ENCODE measurements at regions not wholly inside any gene's neighbourhood (a gene's known extent, or its start where the extent isn't known, plus 50 kb on each side); places are given as distances from the start of the nearest gene placed in this dataset.

DNA sequence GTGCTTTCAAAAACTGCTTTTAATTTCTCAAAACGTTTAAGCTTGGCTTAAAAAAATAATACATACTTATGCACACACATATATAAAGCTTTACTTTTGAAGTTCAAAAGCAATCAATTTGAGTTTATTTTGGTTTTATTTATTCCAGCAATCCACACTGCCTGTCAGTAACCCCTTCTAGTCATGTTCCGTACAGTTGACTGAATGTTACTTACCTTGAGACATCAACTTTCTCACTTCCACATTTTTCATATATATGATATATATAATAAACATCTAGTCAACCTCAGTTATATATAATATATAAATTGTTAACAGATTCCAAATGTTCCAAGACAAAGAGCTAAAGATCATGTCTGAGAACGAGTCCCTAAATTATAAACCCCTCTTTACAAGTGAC lies 1137.3 kb upstream of the ZEB2 start:
- Histone ChIP-seq H3K36me3 (no peaks in the 10 kb centered on the region), H3K4me3 (no peak overlapping the region), H3K27ac (no peak overlapping the region), H3K27me3 (no peaks in the 10 kb centered on the region), H3K4me1 (no peaks in the 10 kb centered on the region), H3K9me3 (no peaks in the 10 kb centered on the region)
- WGBS, 2 donors (ENCODE audit: low coverage in 1 of 2): 70 to 74% methylated on average over 3 of the region's 3 CpGs
- ATAC-seq: no peak
- TF ChIP-seq, protein P1, sequence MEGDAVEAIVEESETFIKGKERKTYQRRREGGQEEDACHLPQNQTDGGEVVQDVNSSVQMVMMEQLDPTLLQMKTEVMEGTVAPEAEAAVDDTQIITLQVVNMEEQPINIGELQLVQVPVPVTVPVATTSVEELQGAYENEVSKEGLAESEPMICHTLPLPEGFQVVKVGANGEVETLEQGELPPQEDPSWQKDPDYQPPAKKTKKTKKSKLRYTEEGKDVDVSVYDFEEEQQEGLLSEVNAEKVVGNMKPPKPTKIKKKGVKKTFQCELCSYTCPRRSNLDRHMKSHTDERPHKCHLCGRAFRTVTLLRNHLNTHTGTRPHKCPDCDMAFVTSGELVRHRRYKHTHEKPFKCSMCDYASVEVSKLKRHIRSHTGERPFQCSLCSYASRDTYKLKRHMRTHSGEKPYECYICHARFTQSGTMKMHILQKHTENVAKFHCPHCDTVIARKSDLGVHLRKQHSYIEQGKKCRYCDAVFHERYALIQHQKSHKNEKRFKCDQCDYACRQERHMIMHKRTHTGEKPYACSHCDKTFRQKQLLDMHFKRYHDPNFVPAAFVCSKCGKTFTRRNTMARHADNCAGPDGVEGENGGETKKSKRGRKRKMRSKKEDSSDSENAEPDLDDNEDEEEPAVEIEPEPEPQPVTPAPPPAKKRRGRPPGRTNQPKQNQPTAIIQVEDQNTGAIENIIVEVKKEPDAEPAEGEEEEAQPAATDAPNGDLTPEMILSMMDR (IDR thresholded peaks at IDR 0.05): no peak
- no peak for TF ChIP-seq POLR2AphosphoS5 (IDR thresholded peaks at IDR 0.05)
- no peak for TF ChIP-seq POLR2A (IDR thresholded peaks at IDR 0.05)
- TF ChIP-seq EP300 (IDR thresholded peaks at IDR 0.05): no peak

DNA sequence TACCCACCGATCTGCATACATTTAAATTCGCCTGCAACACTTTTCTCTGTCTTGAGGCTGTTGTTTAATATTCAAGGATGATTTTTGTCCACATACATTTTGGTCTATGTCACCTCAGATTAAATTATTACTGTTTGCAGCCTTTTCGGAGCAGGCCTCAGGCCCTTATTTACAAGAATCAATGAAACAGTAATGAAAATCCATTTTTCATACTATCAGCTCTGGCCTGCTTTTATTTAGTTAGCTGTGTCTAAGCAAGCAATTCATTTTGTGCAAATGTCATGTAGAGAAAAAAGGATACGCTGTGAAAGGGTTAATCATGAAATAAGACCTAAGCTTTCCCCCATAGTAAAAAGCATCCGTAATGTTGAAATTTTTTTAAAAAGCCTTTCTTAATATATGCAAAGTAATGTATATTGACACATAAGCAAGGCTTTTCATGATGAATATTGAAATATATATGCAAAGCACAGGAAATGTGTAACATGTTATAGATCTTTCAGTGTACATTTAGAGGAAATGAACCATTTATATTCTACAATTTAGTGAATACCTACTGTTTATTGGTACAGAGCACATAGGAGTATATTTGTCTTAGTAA lies 1135.3 kb upstream of the ZEB2 start:
- no peaks in the 10 kb centered on the region for H3K36me3 ChIP-seq
- H3K27me3 ChIP-seq: no peaks in the 10 kb centered on the region
- ATAC-seq: no peak
- TF ChIP-seq POLR2A (IDR thresholded peaks at IDR 0.05): no peak
- no peak for TF ChIP-seq POLR2AphosphoS5 (IDR thresholded peaks at IDR 0.05)
- TF ChIP-seq EP300 (IDR thresholded peaks at IDR 0.05): no peak
- TF ChIP-seq, protein P1 (IDR thresholded peaks at IDR 0.05): no peak
- H3K4me3 ChIP-seq: no peak overlapping the region
- no peak overlapping the region for H3K27ac ChIP-seq
- WGBS, 2 donors (ENCODE audit: low coverage in 1 of 2): 84 to 91% methylated on average over 5 of the region's 5 CpGs
- no peaks in the 10 kb centered on the region for H3K9me3 ChIP-seq
- H3K4me1 ChIP-seq: no peaks in the 10 kb centered on the region

DNA sequence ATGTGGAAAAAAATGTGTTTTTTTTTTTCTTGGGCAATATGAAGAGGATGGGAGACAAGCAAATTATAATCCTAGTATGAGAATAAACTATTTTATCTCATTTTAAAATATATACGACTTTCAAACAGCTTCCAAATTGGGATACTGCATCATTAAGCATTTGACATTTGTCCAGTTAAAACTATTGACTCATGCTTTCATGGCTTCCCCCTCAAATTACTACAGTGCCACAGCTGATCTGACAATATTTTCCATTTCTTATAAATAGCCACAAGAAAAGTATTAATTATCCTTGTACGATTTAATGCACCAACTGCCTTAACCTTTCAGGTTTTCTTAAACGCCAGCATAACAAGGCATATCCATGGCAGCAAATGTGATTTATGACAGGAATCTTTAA lies 1134.8 kb upstream of the ZEB2 start:
- Histone ChIP-seq H3K4me1 (no peaks in the 10 kb centered on the region), H3K4me3 (no peak overlapping the region), H3K36me3 (no peaks in the 10 kb centered on the region), H3K27ac (no peak overlapping the region), H3K9me3 (no peaks in the 10 kb centered on the region), H3K27me3 (no peaks in the 10 kb centered on the region)
- TF ChIP-seq EP300 (IDR thresholded peaks at IDR 0.05) (no peak), POLR2AphosphoS5 (IDR thresholded peaks at IDR 0.05) (no peak), POLR2A (IDR thresholded peaks at IDR 0.05) (no peak)
- TF ChIP-seq, protein P1 (IDR thresholded peaks at IDR 0.05): no peak
- ATAC-seq: no peak
- 56 to 80% methylated on average over 3 of the region's 3 CpGs for WGBS, 2 donors (ENCODE audit: low coverage in 1 of 2)

DNA sequence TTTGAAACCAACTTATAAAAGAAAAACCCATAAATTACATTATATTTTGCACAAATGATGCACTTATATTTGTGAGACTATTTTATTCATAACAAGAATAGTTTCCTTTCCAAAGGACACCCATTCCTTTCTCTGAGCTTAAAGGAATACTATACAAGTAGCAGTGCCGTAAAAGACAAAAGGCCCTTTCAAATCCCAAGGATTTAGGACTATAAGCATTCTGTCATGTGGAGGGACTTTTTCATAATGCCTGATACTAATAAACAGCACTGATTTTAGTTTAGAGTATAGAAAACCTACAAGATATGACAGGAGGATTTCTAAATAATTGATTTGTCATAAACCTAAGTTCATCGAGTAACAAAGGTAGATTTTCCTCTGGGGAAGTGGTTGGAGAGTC lies 1134.2 kb upstream of the ZEB2 start:
- no peak for ATAC-seq
- no peak overlapping the region for H3K27ac ChIP-seq
- no peaks in the 10 kb centered on the region for H3K36me3 ChIP-seq
- H3K27me3 ChIP-seq: no peaks in the 10 kb centered on the region
- no peak overlapping the region for H3K4me3 ChIP-seq
- H3K9me3 ChIP-seq: no peaks in the 10 kb centered on the region
- TF ChIP-seq, protein P1 (IDR thresholded peaks at IDR 0.05): no peak
- TF ChIP-seq POLR2AphosphoS5 (IDR thresholded peaks at IDR 0.05) (no peak), EP300 (IDR thresholded peaks at IDR 0.05) (no peak)
- 77 to 94% methylated on average over 2 of the region's 2 CpGs for WGBS, 2 donors (ENCODE audit: low coverage in 1 of 2)
- H3K4me1 ChIP-seq: no peaks in the 10 kb centered on the region

DNA sequence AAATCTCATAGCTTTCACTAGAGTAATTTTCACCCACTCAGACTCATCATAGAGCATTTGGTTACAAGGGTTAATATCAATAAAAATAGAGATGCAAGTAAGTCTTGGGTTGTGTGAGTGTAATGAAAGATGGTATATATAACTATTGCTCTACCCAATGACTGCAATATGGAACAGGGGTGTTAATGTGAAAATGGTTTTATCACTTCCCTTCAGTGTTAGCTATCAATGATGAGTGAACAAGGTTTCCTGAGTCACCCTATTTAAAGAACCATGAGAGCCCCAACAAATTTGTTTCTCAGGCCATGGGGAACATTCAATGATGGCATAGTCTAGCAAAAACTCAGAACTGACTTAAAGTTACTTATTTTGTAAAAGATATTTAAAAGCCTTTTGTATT lies 1133.6 kb upstream of the ZEB2 start:
- H3K4me1 ChIP-seq: no peaks in the 10 kb centered on the region
- ATAC-seq: no peak
- TF ChIP-seq, protein P1 (IDR thresholded peaks at IDR 0.05): no peak
- TF ChIP-seq POLR2AphosphoS5 (IDR thresholded peaks at IDR 0.05) (no peak), EP300 (IDR thresholded peaks at IDR 0.05) (no peak), POLR2A (IDR thresholded peaks at IDR 0.05) (no peak)
- H3K27ac ChIP-seq: no peak overlapping the region
- no peaks in the 10 kb centered on the region for H3K36me3 ChIP-seq
- no peak overlapping the region for H3K4me3 ChIP-seq
- H3K27me3 ChIP-seq: no peaks in the 10 kb centered on the region
- no peaks in the 10 kb centered on the region for H3K9me3 ChIP-seq
